ENCODE measurements at regions not wholly inside any gene's neighbourhood (a gene's known extent, or its start where the extent isn't known, plus 50 kb on each side); places are given as distances from the start of the nearest gene placed in this dataset.

- H3K4me3 ChIP-seq (replicated peaks in 1 of 2; ENCODE audit: low read depth in 2 of 2, low read length in 2 of 2): no peak overlapping the region
- DNase-seq (ENCODE audit: low read depth in 2 of 2): no peak
- TF ChIP-seq, protein P1, sequence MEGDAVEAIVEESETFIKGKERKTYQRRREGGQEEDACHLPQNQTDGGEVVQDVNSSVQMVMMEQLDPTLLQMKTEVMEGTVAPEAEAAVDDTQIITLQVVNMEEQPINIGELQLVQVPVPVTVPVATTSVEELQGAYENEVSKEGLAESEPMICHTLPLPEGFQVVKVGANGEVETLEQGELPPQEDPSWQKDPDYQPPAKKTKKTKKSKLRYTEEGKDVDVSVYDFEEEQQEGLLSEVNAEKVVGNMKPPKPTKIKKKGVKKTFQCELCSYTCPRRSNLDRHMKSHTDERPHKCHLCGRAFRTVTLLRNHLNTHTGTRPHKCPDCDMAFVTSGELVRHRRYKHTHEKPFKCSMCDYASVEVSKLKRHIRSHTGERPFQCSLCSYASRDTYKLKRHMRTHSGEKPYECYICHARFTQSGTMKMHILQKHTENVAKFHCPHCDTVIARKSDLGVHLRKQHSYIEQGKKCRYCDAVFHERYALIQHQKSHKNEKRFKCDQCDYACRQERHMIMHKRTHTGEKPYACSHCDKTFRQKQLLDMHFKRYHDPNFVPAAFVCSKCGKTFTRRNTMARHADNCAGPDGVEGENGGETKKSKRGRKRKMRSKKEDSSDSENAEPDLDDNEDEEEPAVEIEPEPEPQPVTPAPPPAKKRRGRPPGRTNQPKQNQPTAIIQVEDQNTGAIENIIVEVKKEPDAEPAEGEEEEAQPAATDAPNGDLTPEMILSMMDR (IDR thresholded peaks at IDR 0.05; ENCODE audit: low read depth, low read length): no peak
Measured at GRCh38 chr4:1558205-1558604, 125.9 kb downstream of the FAM53A start.

DNA sequence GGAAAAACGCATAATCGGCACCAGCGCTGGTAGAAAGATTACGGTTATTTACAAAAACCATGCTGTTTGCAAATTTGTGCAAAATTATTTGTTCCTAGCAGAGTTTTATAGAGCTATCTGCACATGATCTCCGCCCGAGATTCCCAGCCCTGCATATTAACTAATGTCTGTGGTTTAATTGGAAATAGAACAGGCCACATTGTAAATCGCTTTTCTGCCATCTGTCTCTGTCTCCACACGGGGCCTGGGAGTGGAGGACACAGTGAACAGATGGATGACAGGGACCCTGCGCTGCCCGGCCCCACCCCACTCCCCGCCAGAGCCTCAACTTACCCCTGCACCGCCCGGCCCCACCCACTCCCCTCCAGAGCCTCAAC, 126.9 kb downstream of the FAM53A start:
- no peak for DNase-seq (ENCODE audit: low read depth in 2 of 2)
- TF ChIP-seq, protein P1 (IDR thresholded peaks at IDR 0.05; ENCODE audit: low read depth, low read length): no peak
- H3K4me3 ChIP-seq (replicated peaks in 1 of 2; ENCODE audit: low read depth in 2 of 2, low read length in 2 of 2): no peak overlapping the region

DNA sequence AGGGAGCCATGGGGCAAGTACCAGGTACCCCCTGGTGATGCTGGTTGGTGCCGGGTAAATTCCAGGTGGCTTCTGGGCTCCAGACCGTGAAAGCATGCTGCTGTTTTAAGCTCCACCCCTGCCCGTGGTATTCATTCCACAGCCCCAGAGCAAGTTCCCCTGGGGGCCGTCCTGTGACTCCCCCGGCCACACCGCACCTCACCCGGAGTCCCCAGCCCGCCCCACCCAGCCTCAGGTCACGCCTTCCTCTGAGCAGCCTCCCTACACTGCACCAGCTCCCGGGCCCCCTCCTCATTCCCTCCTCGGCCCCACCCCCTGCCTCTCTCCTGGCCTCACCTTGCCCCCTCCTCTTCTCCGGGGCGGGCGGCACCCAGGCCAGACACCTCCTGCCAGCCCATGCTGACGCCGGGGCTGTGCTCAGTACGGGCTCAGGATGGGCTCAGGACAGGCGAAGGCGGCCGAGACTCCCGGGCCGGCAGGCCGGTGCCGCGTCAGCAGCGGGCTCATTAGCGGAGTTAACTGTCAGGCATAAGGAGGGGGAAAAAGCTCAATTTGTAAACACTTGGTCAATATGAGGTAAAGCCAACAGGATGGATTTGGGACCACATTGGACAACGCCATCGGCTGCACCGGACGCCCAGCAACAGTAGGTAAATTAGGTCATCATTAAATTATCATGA, 127.4 kb downstream of the FAM53A start:
- no peak overlapping the region for H3K4me3 ChIP-seq (replicated peaks in 1 of 2; ENCODE audit: low read depth in 2 of 2, low read length in 2 of 2)
- TF ChIP-seq, protein P1 (IDR thresholded peaks at IDR 0.05; ENCODE audit: low read depth, low read length): no peak
- no peak for DNase-seq (ENCODE audit: low read depth in 2 of 2)

DNA sequence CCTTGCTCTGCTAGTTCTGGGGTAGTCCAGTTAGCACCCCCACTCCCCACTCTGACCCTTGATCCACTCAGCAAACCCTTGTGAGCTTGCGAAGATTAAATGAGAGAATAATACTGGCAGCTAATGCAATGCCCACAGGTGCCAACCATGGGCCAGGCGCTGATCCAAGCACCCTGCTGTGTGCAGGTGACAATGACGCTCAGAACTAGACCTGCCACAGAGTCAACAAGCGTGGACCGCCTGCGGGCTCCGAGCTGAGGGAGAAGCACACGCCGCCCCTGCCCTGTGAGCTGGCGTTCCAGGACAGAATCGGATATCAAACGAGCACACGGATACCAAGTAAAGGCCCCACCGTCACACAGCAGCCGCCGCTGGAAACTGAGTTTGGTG, 129.2 kb downstream of the FAM53A start:
- no peak for DNase-seq (ENCODE audit: low read depth in 2 of 2)
- TF ChIP-seq, protein P1 (IDR thresholded peaks at IDR 0.05; ENCODE audit: low read depth, low read length): no peak
- H3K4me3 ChIP-seq (replicated peaks in 1 of 2; ENCODE audit: low read depth in 2 of 2, low read length in 2 of 2): no peak overlapping the region

- TF ChIP-seq, protein P1 (IDR thresholded peaks at IDR 0.05; ENCODE audit: low read depth, low read length): no peak
- no peak for DNase-seq (ENCODE audit: low read depth in 2 of 2)
- no peak overlapping the region for H3K4me3 ChIP-seq (replicated peaks in 1 of 2; ENCODE audit: low read depth in 2 of 2, low read length in 2 of 2)
Measured at GRCh38 chr4:1554246-1554875, 129.8 kb downstream of the FAM53A start.

- H3K4me3 ChIP-seq (replicated peaks in 1 of 2; ENCODE audit: low read depth in 2 of 2, low read length in 2 of 2): no peak overlapping the region
- TF ChIP-seq, protein P1 (IDR thresholded peaks at IDR 0.05; ENCODE audit: low read depth, low read length): no peak
- no peak for DNase-seq (ENCODE audit: low read depth in 2 of 2)
Measured at GRCh38 chr4:1553365-1553764, 130.7 kb downstream of the FAM53A start.
